Trophoblast cell (in vitro differentiated cells and primary cell): ENCODE measurements at regions not wholly inside any gene's neighbourhood (a gene's known extent, or its start where the extent isn't known, plus 50 kb on each side); places are given as distances from the start of the nearest gene placed in this dataset.

Experiments
- DNase-seq, 2 donors: peaks; one replicate each; pipeline ENCODE4 v3.0.0-alpha.2; 2016
- H2AFZ ChIP-seq: 2 replicates; pipeline ENCODE4 v1.6.1; 2013; ENCODE audit warnings: low read length, moderate library complexity, mild to moderate bottlenecking; ENCODE audit not compliant: insufficient read depth, poor library complexity
- H2AK5ac ChIP-seq: 2 replicates; pipeline ENCODE4 v1.6.1; 2013; ENCODE audit warnings: mild to moderate bottlenecking, low read length
- H2BK120ac ChIP-seq: 2 replicates; pipeline ENCODE4 v1.6.1; 2013; ENCODE audit warnings: low read length, mild to moderate bottlenecking, moderate library complexity; ENCODE audit not compliant: insufficient read depth, poor library complexity
- H2BK12ac ChIP-seq: 2 replicates; pipeline ENCODE4 v1.6.1; 2013; ENCODE audit warnings: mild to moderate bottlenecking, low read length, moderate library complexity
- H2BK5ac ChIP-seq: 2 replicates; pipeline ENCODE4 v1.6.1; 2013; ENCODE audit warnings: low read length, low read depth, moderate library complexity, mild to moderate bottlenecking; ENCODE audit not compliant: poor library complexity
- H3K14ac ChIP-seq: 2 replicates; pipeline ENCODE4 v1.6.1; 2013; ENCODE audit warnings: mild to moderate bottlenecking, low read length
- H3K18ac ChIP-seq: 2 replicates; pipeline ENCODE4 v1.6.1; 2013; ENCODE audit warnings: mild to moderate bottlenecking, low read length
- H3K23ac ChIP-seq: 2 replicates; pipeline ENCODE4 v1.6.1; 2013; ENCODE audit warnings: low read length
- H3K27ac ChIP-seq: 2 replicates; pipeline ENCODE4 v1.5.1; 2013; ENCODE audit warnings: low read depth, mild to moderate bottlenecking, inconsistent platforms, low read length, moderate library complexity
- H3K27me3 ChIP-seq: 2 replicates; pipeline ENCODE4 v1.6.1; 2013; ENCODE audit warnings: inconsistent platforms, mild to moderate bottlenecking, low read length, moderate library complexity; ENCODE audit not compliant: insufficient read depth
- H3K36me3 ChIP-seq, 2 experiments: 1 replicate in 1 of 2; 2 replicates in 1 of 2; pipeline ENCODE4 v1.6.1; 2013; ENCODE audit warnings: low read length in 2 of 2, mild to moderate bottlenecking in 2 of 2, moderate library complexity in 1 of 2; ENCODE audit not compliant: insufficient read depth in 2 of 2, control insufficient read depth in 1 of 2
- H3K4ac ChIP-seq: 2 replicates; pipeline ENCODE4 v1.6.1; 2013; ENCODE audit warnings: low read depth, mild to moderate bottlenecking, low read length, moderate library complexity
- H3K4me1 ChIP-seq, 2 experiments: 1 replicate in 1 of 2; 2 replicates in 1 of 2; pipeline ENCODE4 v1.6.1; 2013; ENCODE audit warnings: low read length in 2 of 2, mild to moderate bottlenecking in 2 of 2, moderate library complexity in 1 of 2; ENCODE audit not compliant: insufficient read depth in 2 of 2, control insufficient read depth in 1 of 2
- H3K4me2 ChIP-seq: 2 replicates; pipeline ENCODE4 v1.6.1; 2013; ENCODE audit warnings: inconsistent platforms, mild to moderate bottlenecking, low read length, moderate library complexity
- H3K4me3 ChIP-seq: 2 replicates; pipeline ENCODE4 v1.5.1; 2013; ENCODE audit warnings: mild to moderate bottlenecking, low read depth, low read length, inconsistent platforms
- H3K79me1 ChIP-seq: one replicate; pipeline ENCODE4 v1.6.1; 2013; ENCODE audit warnings: low read length
- H3K79me2 ChIP-seq: 2 replicates; pipeline ENCODE4 v1.6.1; 2013; ENCODE audit warnings: low read length, mild to moderate bottlenecking; ENCODE audit not compliant: control insufficient read depth, insufficient read depth, poor library complexity
- H3K9ac ChIP-seq: 2 replicates; pipeline ENCODE4 v1.6.1; 2013; ENCODE audit warnings: mild to moderate bottlenecking, low read length
- H3K9me3 ChIP-seq: 2 replicates; pipeline ENCODE4 v1.6.1; 2013; ENCODE audit warnings: low read depth, mild to moderate bottlenecking, control low read depth, inconsistent platforms, low read length; ENCODE audit not compliant: insufficient read depth
- H4K12ac ChIP-seq: 2 replicates; pipeline ENCODE4 v1.6.1; 2013; ENCODE audit warnings: low read depth, mild to moderate bottlenecking, low read length, moderate library complexity
- H4K8ac ChIP-seq: 2 replicates; pipeline ENCODE4 v1.6.1; 2013; ENCODE audit warnings: low read depth, mild to moderate bottlenecking, low read length, moderate library complexity
- H4K91ac ChIP-seq: one replicate; pipeline ENCODE4 v1.6.1; 2013; ENCODE audit warnings: low read depth, mild to moderate bottlenecking, low read length, moderate library complexity
- WGBS: extraction: QIAGEN DNeasy Blood & Tissue Kit; methylation state at CpG from one replicate; pipeline ENCODE4 v1.1.7; 2013; ENCODE audit warnings: missing lambda C conversion rate; ENCODE audit not compliant: insufficient read length, insufficient coverage; ENCODE audit errors: extremely low coverage; 5-methylcytosine and 5-hydroxymethylcytosine counted together

DNA sequence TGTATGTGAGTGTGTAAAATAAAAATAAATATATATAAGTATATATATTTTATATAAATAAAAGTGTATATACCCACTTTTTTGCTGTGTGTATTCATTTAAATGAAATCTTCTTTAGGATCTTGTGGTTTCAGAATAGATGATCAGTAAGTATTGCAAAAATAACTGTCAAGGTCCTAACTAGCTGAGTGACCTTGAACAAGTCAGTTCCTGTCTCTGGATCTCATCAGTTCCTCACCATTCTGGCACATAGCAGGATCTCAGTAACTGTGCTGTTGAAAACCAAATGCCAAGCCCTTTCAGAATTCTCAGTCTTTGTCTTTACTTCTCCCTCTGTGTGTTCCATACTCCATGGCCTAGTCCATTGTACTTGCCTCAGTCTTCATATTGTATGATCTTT, 115.3 kb upstream of the CXCR4 start:
- H3K79me2 ChIP-seq = no peaks in the 10 kb centered on the region
- no peak overlapping the region for H4K12ac ChIP-seq
- no peak for DNase-seq
- H3K9me3 ChIP-seq = no peaks in the 10 kb centered on the region
- H3K4me3 ChIP-seq = no peak overlapping the region
- no peak overlapping the region for H3K9ac ChIP-seq
- H2AK5ac ChIP-seq = no peak overlapping the region
- peaks cover 1% of the 10 kb centered on the region for H3K79me1 ChIP-seq
- H3K23ac ChIP-seq = no peak overlapping the region
- H3K4me1 ChIP-seq = peaks cover 9% of the 10 kb centered on the region in 2 experiments
- no peak overlapping the region for H3K18ac ChIP-seq
- H2BK12ac ChIP-seq = no peak overlapping the region
- H2AFZ ChIP-seq = no peak overlapping the region
- no peak overlapping the region for H3K27ac ChIP-seq
- no peak overlapping the region for H3K4me2 ChIP-seq
- H4K91ac ChIP-seq = no peak overlapping the region
- H3K36me3 ChIP-seq = no peaks in the 10 kb centered on the region
- H2BK5ac ChIP-seq = no peak overlapping the region
- no peaks in the 10 kb centered on the region for H3K27me3 ChIP-seq
- H3K14ac ChIP-seq = no peak overlapping the region
- no peak overlapping the region for H2BK120ac ChIP-seq
- H4K8ac ChIP-seq = no peak overlapping the region
- H3K4ac ChIP-seq = no peak overlapping the region

DNA sequence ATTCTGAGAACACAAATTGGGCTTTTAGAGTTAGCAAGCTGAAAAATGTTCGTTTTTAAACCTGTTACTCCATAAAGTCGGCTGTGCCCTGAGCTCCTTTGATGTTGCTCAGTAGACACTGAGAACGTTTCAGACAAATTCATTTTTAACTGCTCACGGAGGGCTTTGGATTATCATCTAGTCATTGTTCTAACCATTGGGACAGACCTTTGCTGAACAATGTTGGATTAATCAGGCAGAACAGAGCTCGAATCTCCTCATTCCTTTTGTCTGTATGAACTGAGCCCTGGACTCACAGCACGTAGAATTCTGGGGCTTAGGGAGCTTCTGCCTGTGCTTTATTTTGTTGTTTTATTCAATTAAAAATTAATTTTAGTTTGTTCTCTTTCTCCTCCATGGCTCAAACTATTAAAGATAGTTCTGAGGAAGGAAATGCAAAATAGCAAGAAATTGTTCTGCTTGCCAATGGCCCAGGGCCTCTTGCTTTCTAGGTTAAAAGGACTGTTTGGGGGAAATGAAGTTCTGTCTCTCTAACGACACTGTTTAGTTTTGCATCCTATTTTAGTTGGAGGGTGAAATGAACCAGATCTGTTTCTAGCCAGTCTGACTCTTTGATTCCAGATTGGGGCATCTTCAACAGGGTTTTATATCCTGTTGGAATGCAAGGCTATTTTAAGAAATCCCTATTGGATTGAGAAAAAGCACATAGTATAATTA, 114.7 kb upstream of the CXCR4 start:
- Histone ChIP-seq H3K9ac (no peak overlapping the region), H3K4me1 (peaks cover 8% of the 10 kb centered on the region in 2 experiments), H2BK120ac (no peak overlapping the region), H3K4me3 (no peak overlapping the region), H3K18ac (no peak overlapping the region), H4K12ac (no peak overlapping the region), H2BK12ac (no peak overlapping the region), H3K4ac (no peak overlapping the region), H3K27ac (no peak overlapping the region), H3K23ac (no peak overlapping the region), H4K91ac (no peak overlapping the region), H3K27me3 (no peaks in the 10 kb centered on the region), H3K79me1 (no peaks in the 10 kb centered on the region), H2AK5ac (no peak overlapping the region), H3K14ac (no peak overlapping the region), H3K36me3 (no peaks in the 10 kb centered on the region), H2BK5ac (no peak overlapping the region), H3K9me3 (no peaks in the 10 kb centered on the region), H2AFZ (no peak overlapping the region), H3K79me2 (no peaks in the 10 kb centered on the region), H3K4me2 (no peak overlapping the region), H4K8ac (no peak overlapping the region)
- no CpG with 5 or more reads among the region's 7 CpGs for WGBS
- DNase-seq = no peak

DNA sequence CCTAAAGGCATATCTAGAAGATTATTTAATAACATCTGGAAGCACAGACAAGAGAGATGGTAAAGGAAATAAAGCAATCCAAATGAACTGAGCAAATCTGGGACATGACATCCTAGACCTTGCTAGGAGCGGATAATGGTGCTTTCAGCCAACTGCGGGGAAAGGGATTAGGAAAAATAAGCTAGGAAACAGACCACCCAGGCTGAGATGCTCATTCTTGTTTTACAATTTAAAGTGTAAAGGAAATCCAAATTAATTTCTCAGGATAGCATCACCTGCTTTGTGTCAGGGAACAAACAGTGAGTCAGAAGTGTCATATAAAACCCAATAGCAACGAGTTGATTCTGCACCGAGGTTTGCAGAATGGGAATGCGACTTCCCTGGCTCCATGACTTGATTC, 112.5 kb upstream of the CXCR4 start:
- no peak overlapping the region for H3K23ac ChIP-seq
- no peaks in the 10 kb centered on the region for H3K36me3 ChIP-seq
- H2BK12ac ChIP-seq = no peak overlapping the region
- no peak overlapping the region for H3K14ac ChIP-seq
- H3K79me1 ChIP-seq = no peaks in the 10 kb centered on the region
- H2BK120ac ChIP-seq = no peak overlapping the region
- no peak overlapping the region for H3K9ac ChIP-seq
- H3K79me2 ChIP-seq = no peaks in the 10 kb centered on the region
- H4K8ac ChIP-seq = no peak overlapping the region
- H4K12ac ChIP-seq = no peak overlapping the region
- no CpG with 5 or more reads among the region's 5 CpGs for WGBS
- H2BK5ac ChIP-seq = no peak overlapping the region
- no peak overlapping the region for H3K4ac ChIP-seq
- no peak overlapping the region for H3K18ac ChIP-seq
- no peak for DNase-seq
- no peaks in the 10 kb centered on the region for H3K9me3 ChIP-seq
- no peak overlapping the region for H3K4me3 ChIP-seq
- no peak overlapping the region for H2AK5ac ChIP-seq
- H3K4me1 ChIP-seq = peaks cover 2 to 7% of the 10 kb centered on the region in 2 experiments
- H2AFZ ChIP-seq = no peak overlapping the region
- H3K27ac ChIP-seq = no peak overlapping the region
- H4K91ac ChIP-seq = no peak overlapping the region
- no peaks in the 10 kb centered on the region for H3K27me3 ChIP-seq
- H3K4me2 ChIP-seq = no peak overlapping the region

DNA sequence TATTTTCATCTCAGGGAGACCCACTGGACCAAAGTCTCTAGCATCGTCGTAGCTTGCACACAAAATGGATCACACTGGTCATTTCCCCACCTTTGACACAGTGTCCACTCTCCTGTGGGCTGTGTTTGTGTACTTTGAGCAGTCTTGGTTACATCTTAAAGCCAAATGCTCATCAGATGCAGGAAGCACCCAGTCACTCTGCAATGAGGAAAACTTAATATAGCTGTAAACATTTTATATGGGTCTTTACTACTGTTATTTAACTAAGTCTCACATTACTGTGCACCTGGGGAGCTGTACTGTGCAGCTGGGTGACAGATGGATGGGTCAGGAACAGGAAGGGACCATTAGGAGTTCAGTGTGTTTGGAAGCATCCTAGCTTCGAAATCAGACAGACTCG, 109.0 kb upstream of the CXCR4 start:
- no peak overlapping the region for H3K4me3 ChIP-seq
- no peaks in the 10 kb centered on the region for H3K79me1 ChIP-seq
- no peak overlapping the region for H2AK5ac ChIP-seq
- no peak overlapping the region for H2BK120ac ChIP-seq
- H3K9ac ChIP-seq = no peak overlapping the region
- H3K27ac ChIP-seq = no peak overlapping the region
- H4K91ac ChIP-seq = no peak overlapping the region
- no peak overlapping the region for H2BK5ac ChIP-seq
- H4K12ac ChIP-seq = no peak overlapping the region
- peaks cover 9 to 14% of the 10 kb centered on the region in 2 experiments for H3K4me1 ChIP-seq
- no peaks in the 10 kb centered on the region for H3K79me2 ChIP-seq
- H3K4ac ChIP-seq = no peak overlapping the region
- no peak overlapping the region for H3K14ac ChIP-seq
- H2AFZ ChIP-seq = no peak overlapping the region
- H4K8ac ChIP-seq = no peak overlapping the region
- no CpG with 5 or more reads among the region's 4 CpGs for WGBS
- H3K23ac ChIP-seq = no peak overlapping the region
- H3K4me2 ChIP-seq = no peak overlapping the region
- no peak overlapping the region for H2BK12ac ChIP-seq
- H3K27me3 ChIP-seq = no peaks in the 10 kb centered on the region
- no peaks in the 10 kb centered on the region for H3K36me3 ChIP-seq
- DNase-seq = no peak
- no peak overlapping the region for H3K18ac ChIP-seq
- no peaks in the 10 kb centered on the region for H3K9me3 ChIP-seq
